SK-N-SH (cell line): ENCODE measurements at regions not wholly inside any gene's neighbourhood (a gene's known extent, or its start where the extent isn't known, plus 50 kb on each side); places are given as distances from the start of the nearest gene placed in this dataset.
"Not testable (repeated sequence)": the region's sequence is repeated elsewhere in the genome, so short reads cannot be mapped to it uniquely, and the experiment has no call there.

ENCODE experiments used
- CTCF ChIA-PET: fragments of 300-600, 350-600 bp; formaldehyde crosslinking; extraction: SDS; loops from one replicate; lab custom pipeline; 2021; lab: Yijun Ruan, JAX
- POLR2A ChIA-PET: fragments of 350-600 bp; sonication (Branson Sonifier 250); formaldehyde crosslinking; extraction: SDS; loops from one replicate; lab custom pipeline; 2020; ENCODE audit warnings: antibody characterized with exemption, inconsistent platforms; lab: Yijun Ruan, JAX
- DNase-seq: peaks from one replicate; pipeline ENCODE4 v3.0.0; 2012
- H2AFZ ChIP-seq: fragments of 200-600 bp; sonication (generic); 2 replicates; pipeline ENCODE4 v1.8.1; 2016; ENCODE audit warnings: antibody characterized with exemption, mild to moderate bottlenecking, low read depth
- H3F3A ChIP-seq: fragments of 200-600 bp; sonication (generic); replicated peaks from 2 replicates; pipeline ENCODE3; 2016; ENCODE audit warnings: antibody characterized with exemption, mild to moderate bottlenecking; ENCODE audit not compliant: insufficient read depth
- H3K27ac ChIP-seq, 2 experiments: fragments of 200-500 bp in 1 of 2; fragments of 200-600 bp in 1 of 2; sonication (Bioruptor generic) in 1 of 2; sonication (generic), shearing (Covaris generic) in 1 of 2; 2 replicates each; pipeline versions ENCODE4 v1.5.1 to v1.6.1; 2014 to 2016; ENCODE audit warnings: low read depth in 2 of 2, inconsistent platforms in 1 of 2, low read length in 1 of 2, mild to moderate bottlenecking in 1 of 2, mixed read lengths in 1 of 2
- H3K27me3 ChIP-seq: fragments of 200-600 bp; sonication (generic), shearing (Covaris generic); 2 replicates; pipeline ENCODE4 v1.6.1; 2016; ENCODE audit warnings: mixed run types; ENCODE audit not compliant: insufficient read depth
- H3K36me3 ChIP-seq, 2 experiments: fragments of 200-500 bp in 1 of 2; fragments of 200-600 bp in 1 of 2; sonication (Bioruptor generic) in 1 of 2; sonication (generic) in 1 of 2; replicated peaks in 1 of 2; 2 replicates each; pipeline versions ENCODE3 to v1.5.1; 2014 to 2016; ENCODE audit warnings: low read length in 1 of 2, mild to moderate bottlenecking in 1 of 2; ENCODE audit not compliant: insufficient read depth in 2 of 2, control insufficient read depth in 1 of 2
- H3K4me1 ChIP-seq, 2 experiments: fragments of 200-500 bp in 1 of 2; fragments of 200-600 bp in 1 of 2; sonication (Bioruptor generic) in 1 of 2; sonication (generic), shearing (Covaris generic) in 1 of 2; 2 replicates each; pipeline versions ENCODE4 v1.5.1 to v1.6.1; 2014 to 2016; ENCODE audit warnings: low read depth in 1 of 2, low read length in 1 of 2, mixed run types in 1 of 2; ENCODE audit not compliant: insufficient read depth in 2 of 2, control insufficient read depth in 1 of 2
- H3K4me2 ChIP-seq: fragments of 200-600 bp; sonication (generic), shearing (Covaris generic); 2 replicates; pipeline ENCODE4 v1.6.1; 2017; ENCODE audit warnings: mixed run types
- H3K4me3 ChIP-seq, 2 experiments: fragments of 200-500 bp in 1 of 2; fragments of 200-600 bp in 1 of 2; sonication (Bioruptor generic) in 1 of 2; sonication (generic), shearing (Covaris generic) in 1 of 2; 2 replicates each; pipeline versions ENCODE4 v1.5.1 to v1.8.1; 2014 to 2016; ENCODE audit warnings: low read depth in 2 of 2, inconsistent platforms in 1 of 2, low read length in 1 of 2, mild to moderate bottlenecking in 1 of 2, mixed read lengths in 1 of 2, moderate library complexity in 1 of 2
- H3K79me2 ChIP-seq: fragments of 200-600 bp; sonication (generic); 2 replicates; pipeline ENCODE4 v1.8.1; 2017; ENCODE audit warnings: mild to moderate bottlenecking; ENCODE audit not compliant: insufficient read depth
- H3K9ac ChIP-seq: fragments of 200-600 bp; sonication (generic); 2 replicates; pipeline ENCODE4 v1.6.1; 2017; ENCODE audit warnings: mixed run types
- H3K9me2 ChIP-seq: fragments of 200-600 bp; sonication (generic); 2 replicates; pipeline ENCODE4 v1.6.1; 2017; ENCODE audit warnings: mixed run types
- H3K9me3 ChIP-seq: fragments of 200-600 bp; sonication (generic); 2 replicates; pipeline ENCODE4 v1.6.1; 2017; ENCODE audit warnings: mixed run types, mild to moderate bottlenecking, moderate library complexity
- H4K20me1 ChIP-seq: fragments of 200-600 bp; sonication (generic); 2 replicates; pipeline ENCODE4 v1.6.1; 2017; ENCODE audit warnings: mild to moderate bottlenecking, mixed run types; ENCODE audit not compliant: insufficient read depth
- CHD2 ChIP-seq: fragments of 150-350 bp; IDR thresholded peaks from 2 replicates; pipeline ENCODE4 v1.6.1; 2018; ENCODE audit warnings: low read length; ENCODE audit not compliant: partially characterized antibody
- EP300 ChIP-seq, 2 experiments: IDR thresholded peaks; 2 replicates each; pipeline versions ENCODE4 v1.4.0 to v1.6.1; 2012; ENCODE audit warnings: borderline replicate concordance in 1 of 2, low read depth in 1 of 2, low read length in 1 of 2
- EZH2phosphoT487 ChIP-seq: fragments of 200-600 bp; sonication (generic); IDR thresholded peaks from 2 replicates; pipeline ENCODE4 v1.6.1; 2017; ENCODE audit warnings: low read depth, mixed run types, mild to moderate bottlenecking, antibody characterized with exemption, moderate library complexity, borderline replicate concordance
- FOSL2 ChIP-seq: IDR thresholded peaks from 2 replicates; pipeline ENCODE4 v1.4.0; 2012; ENCODE audit warnings: low read depth, mild to moderate bottlenecking, moderate library complexity, borderline replicate concordance
- FOXJ3 ChIP-seq: sonication (generic); formaldehyde crosslinking; IDR thresholded peaks from 2 replicates; pipeline ENCODE4 v1.5.1; 2020; ENCODE audit warnings: mild to moderate bottlenecking, missing genetic modification reagents
- GABPA ChIP-seq: IDR thresholded peaks from 2 replicates; pipeline ENCODE4 v1.4.0; 2012; ENCODE audit warnings: low read depth, mild to moderate bottlenecking
- JUND ChIP-seq: IDR thresholded peaks from 2 replicates; pipeline ENCODE4 v1.4.0; 2012
- MEF2A ChIP-seq: IDR thresholded peaks from 2 replicates; pipeline ENCODE4 v1.4.0; 2012; ENCODE audit warnings: low read depth, borderline replicate concordance
- MXI1 ChIP-seq: IDR thresholded peaks from 2 replicates; pipeline ENCODE4 v1.6.1; 2012; ENCODE audit warnings: mild to moderate bottlenecking, low read depth, low read length, improper control_type of control experiment
- NFIC ChIP-seq: IDR thresholded peaks from 2 replicates; pipeline ENCODE4 v1.4.0; 2012; ENCODE audit warnings: borderline replicate concordance
- NRF1 ChIP-seq: IDR thresholded peaks from 2 replicates; pipeline ENCODE4 v1.6.1; 2012; ENCODE audit warnings: low read depth, mild to moderate bottlenecking, low read length
- POLR2AphosphoS5 ChIP-seq: IDR thresholded peaks from 2 replicates; pipeline ENCODE4 v1.6.1; 2012; ENCODE audit warnings: low read depth, low read length
- RAD21 ChIP-seq: IDR thresholded peaks from 2 replicates; pipeline ENCODE4 v1.6.1; 2012; ENCODE audit warnings: mild to moderate bottlenecking, low read length
- RCOR1 ChIP-seq: fragments of 150-350 bp; IDR thresholded peaks from 2 replicates; pipeline ENCODE4 v1.6.1; 2017; ENCODE audit warnings: antibody characterized with exemption, low read length
- TCF12 ChIP-seq: IDR thresholded peaks from 2 replicates; pipeline ENCODE4 v1.4.0; 2012
- TEAD4 ChIP-seq: IDR thresholded peaks from 2 replicates; pipeline ENCODE4 v1.4.0; 2012; ENCODE audit warnings: mild to moderate bottlenecking, borderline replicate concordance; ENCODE audit not compliant: insufficient read depth
- YY1 ChIP-seq: IDR thresholded peaks from 2 replicates; pipeline ENCODE4 v1.4.0; 2012; ENCODE audit warnings: low read depth, mild to moderate bottlenecking
- WGBS: methylation state at CpG from one replicate; pipeline ENCODE4 v1.1.6; 2017; ENCODE audit warnings: low lambda C conversion rate; 5-methylcytosine and 5-hydroxymethylcytosine counted together
- TF ChIP-seq, protein P1 (sequence below): IDR thresholded peaks from 2 replicates; pipeline ENCODE4 v1.4.0; 2012; ENCODE audit warnings: low read depth
- TF ChIP-seq, protein P2 (sequence below): fragments of 150-350 bp; IDR thresholded peaks from 2 replicates; pipeline ENCODE4 v1.6.1; 2017; ENCODE audit warnings: antibody characterized with exemption, low read length, low read depth, borderline replicate concordance
- TF ChIP-seq, protein P3 (sequence below): IDR thresholded peaks from 2 replicates; pipeline ENCODE4 v1.4.0; 2012; ENCODE audit warnings: low read depth, borderline replicate concordance

GRCh38 chr13:81104035-81104715 lies 763.2 kb upstream of the SPRY2 start:
- WGBS: 87% methylated on average over 1 of the region's 1 CpG
- no peaks in the 10 kb centered on the region for H3K36me3 ChIP-seq
- CTCF ChIA-PET: no interaction called here

DNA sequence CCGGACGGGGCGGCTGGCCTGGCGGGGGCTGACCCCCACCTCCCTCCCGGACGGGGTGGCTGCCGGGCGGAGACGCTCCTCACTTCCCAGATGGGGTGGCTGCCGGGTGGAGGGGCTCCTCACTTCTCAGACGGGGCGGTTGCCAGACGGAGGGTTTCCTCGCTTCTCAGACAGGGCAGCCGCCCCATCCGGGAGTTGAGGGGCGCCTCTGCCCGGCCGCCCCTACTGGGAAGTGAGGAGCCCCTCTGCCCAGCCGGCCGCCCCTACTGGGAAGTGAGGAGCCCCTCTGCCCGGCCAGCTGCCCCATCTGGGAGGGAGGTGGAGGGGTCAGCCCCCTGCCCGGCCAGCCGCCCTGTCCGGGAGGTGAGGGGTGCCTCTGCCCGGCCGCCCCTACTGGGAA lies 761.1 kb upstream of the SPRY2 start:
- H3K4me3 ChIP-seq, H3K4me2 ChIP-seq, POLR2A ChIA-PET, H3K27ac ChIP-seq, H4K20me1 ChIP-seq, H3K9me2 ChIP-seq, H3F3A ChIP-seq, DNase-seq, H3K36me3 ChIP-seq, H3K9ac ChIP-seq, H3K27me3 ChIP-seq, H2AFZ ChIP-seq, H3K9me3 ChIP-seq, CTCF ChIA-PET, H3K79me2 ChIP-seq, H3K4me1 ChIP-seq: not testable (repeated sequence)
- 30% methylated on average over 3 of the region's 27 CpGs for WGBS

More at GRCh38 chr13:81104035-81104715, 763.2 kb upstream of the SPRY2 start:
- no peak overlapping the region for H2AFZ ChIP-seq
- TF ChIP-seq FOSL2: no peak
- TF ChIP-seq RAD21: no peak
- TF ChIP-seq RCOR1: no peak
- TF ChIP-seq, protein P1, sequence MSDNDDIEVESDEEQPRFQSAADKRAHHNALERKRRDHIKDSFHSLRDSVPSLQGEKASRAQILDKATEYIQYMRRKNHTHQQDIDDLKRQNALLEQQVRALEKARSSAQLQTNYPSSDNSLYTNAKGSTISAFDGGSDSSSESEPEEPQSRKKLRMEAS: no peak
- TF ChIP-seq MEF2A: no peak
- TF ChIP-seq NFIC: no peak
- TF ChIP-seq, protein P2, sequence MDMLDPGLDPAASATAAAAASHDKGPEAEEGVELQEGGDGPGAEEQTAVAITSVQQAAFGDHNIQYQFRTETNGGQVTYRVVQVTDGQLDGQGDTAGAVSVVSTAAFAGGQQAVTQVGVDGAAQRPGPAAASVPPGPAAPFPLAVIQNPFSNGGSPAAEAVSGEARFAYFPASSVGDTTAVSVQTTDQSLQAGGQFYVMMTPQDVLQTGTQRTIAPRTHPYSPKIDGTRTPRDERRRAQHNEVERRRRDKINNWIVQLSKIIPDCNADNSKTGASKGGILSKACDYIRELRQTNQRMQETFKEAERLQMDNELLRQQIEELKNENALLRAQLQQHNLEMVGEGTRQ: no peak
- no peak for TF ChIP-seq GABPA
- no peak for TF ChIP-seq TCF12
- TF ChIP-seq MXI1: no peak
- TF ChIP-seq EZH2phosphoT487: no peak
- TF ChIP-seq EP300 (IDR thresholded peaks at IDR 0.05; ENCODE audit: borderline replicate concordance in 1 of 2, low read depth in 1 of 2, low read length in 1 of 2): no peak
- TF ChIP-seq NRF1: no peak
- no peak for TF ChIP-seq CHD2
- no peak for TF ChIP-seq JUND
- TF ChIP-seq YY1: no peak
- TF ChIP-seq TEAD4: no peak
- TF ChIP-seq POLR2AphosphoS5: no peak
- TF ChIP-seq, protein P3, sequence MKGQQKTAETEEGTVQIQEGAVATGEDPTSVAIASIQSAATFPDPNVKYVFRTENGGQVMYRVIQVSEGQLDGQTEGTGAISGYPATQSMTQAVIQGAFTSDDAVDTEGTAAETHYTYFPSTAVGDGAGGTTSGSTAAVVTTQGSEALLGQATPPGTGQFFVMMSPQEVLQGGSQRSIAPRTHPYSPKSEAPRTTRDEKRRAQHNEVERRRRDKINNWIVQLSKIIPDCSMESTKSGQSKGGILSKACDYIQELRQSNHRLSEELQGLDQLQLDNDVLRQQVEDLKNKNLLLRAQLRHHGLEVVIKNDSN: no peak
- no peak for TF ChIP-seq FOXJ3 (CRISPR knock-in tag)
- POLR2A ChIA-PET: no interaction called here
- H3K4me2 ChIP-seq: no peak overlapping the region
- no peaks in the 10 kb centered on the region for H4K20me1 ChIP-seq
- no peaks in the 10 kb centered on the region; the same call in 1 of the 2 replicates for H3K9me2 ChIP-seq
- H3K4me1 ChIP-seq: no peaks in the 10 kb centered on the region
- H3K9me3 ChIP-seq: no peaks in the 10 kb centered on the region
- H3K27me3 ChIP-seq: no peaks in the 10 kb centered on the region
- H3K9ac ChIP-seq: no peak overlapping the region
- H3K4me3 ChIP-seq: no peak overlapping the region
- no peaks in the 10 kb centered on the region for H3F3A ChIP-seq
- H3K27ac ChIP-seq: no peak overlapping the region
- no peaks in the 10 kb centered on the region for H3K79me2 ChIP-seq
- no peak for DNase-seq
